ENCODE measurements at regions not wholly inside any gene's neighbourhood (a gene's known extent, or its start where the extent isn't known, plus 50 kb on each side); places are given as distances from the start of the nearest gene placed in this dataset.

GRCh38 chr6:99064834-99065233, 117.1 kb upstream of the FBXL4 start:
- no peak for DNase-seq

GRCh38 chr6:99036672-99037071, 88.9 kb upstream of the FBXL4 start:
- no peak for DNase-seq

GRCh38 chr6:99032396-99032795, 84.7 kb upstream of the FBXL4 start:
- DNase-seq, result no peak

GRCh38 chr6:99031957-99032356, 84.2 kb upstream of the FBXL4 start:
- DNase-seq, result no peak

- DNase-seq, result no peak
These were observed 83.2 kb upstream of the FBXL4 start for GRCh38 chr6:99030915-99031314.

- DNase-seq, result no peak
These were observed 78.4 kb upstream of the FBXL4 start for GRCh38 chr6:99026135-99026534.

- DNase-seq, result no peak
These were observed 76.3 kb upstream of the FBXL4 start for GRCh38 chr6:99024089-99024488.

DNA sequence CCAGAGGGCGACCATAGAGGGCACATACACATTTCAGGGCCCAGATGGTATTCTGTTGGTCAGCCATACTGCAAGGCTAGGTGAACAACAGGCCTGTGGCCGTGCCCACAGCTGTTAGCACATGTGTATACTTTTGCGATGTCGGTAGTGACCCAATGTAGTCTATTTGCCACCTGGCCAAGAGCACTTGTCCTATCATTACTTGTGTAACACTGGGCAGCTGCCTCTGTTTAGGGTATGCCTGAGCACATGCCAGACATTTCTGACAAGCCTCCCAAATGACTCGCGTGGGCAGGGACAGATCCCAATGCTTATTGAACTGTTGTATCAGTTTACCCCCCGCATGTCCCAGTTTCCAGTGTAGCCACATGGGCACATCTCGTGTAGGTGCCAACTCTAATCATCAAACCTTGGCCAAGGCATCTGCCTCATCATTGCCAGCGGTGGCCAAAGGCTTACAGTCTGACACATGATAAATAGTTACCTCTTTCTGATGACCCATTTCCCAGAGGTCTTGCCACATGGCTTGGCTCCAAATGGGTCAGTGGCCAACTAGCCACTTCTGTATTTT, 74.4 kb upstream of the FBXL4 start:
- DNase-seq, result no peak

- no peak for DNase-seq
These were observed 71.6 kb upstream of the FBXL4 start for GRCh38 chr6:99019381-99019780.

GRCh38 chr6:99017150-99017549, 69.4 kb upstream of the FBXL4 start:
- no peak for DNase-seq

DNA sequence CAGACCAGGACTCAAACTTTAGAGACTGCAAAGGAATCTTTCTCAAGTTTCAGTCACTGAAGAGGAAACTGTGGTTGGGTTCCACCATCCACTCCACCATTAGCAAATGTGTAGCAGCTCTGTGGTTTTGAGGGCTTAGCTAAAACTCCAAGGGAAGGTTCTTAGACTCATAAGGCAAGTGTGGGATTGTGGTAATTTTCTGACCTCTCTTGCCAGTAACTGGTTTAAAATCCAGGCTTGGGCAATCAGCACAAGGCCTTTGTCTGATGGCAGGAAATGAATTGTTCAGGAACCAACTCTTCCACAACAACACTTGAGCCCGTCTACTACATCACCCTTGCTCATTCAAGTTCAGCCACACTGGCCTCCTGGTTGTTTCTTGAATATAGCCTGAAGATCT, 68.6 kb upstream of the FBXL4 start:
- no peak for DNase-seq

DNA sequence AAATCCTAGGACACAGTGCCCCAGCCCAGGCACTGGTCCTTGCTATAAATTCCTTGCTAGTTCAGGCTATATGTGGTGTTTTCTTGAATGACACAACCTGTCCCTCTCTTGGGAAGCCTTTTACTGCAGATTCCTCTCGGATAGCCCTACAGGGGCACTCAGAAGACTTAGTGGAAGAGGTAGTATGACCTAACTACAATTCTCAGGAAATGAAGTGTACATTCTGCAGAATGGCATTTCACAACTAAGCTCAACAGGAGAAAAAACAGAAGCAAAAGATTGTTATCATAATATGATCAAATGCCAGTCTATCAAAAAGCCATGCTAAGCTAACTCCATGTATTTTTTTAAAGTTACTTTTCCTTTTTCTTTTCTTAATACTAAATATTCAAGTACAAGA, 66.3 kb upstream of the FBXL4 start:
- DNase-seq, result no peak

DNA sequence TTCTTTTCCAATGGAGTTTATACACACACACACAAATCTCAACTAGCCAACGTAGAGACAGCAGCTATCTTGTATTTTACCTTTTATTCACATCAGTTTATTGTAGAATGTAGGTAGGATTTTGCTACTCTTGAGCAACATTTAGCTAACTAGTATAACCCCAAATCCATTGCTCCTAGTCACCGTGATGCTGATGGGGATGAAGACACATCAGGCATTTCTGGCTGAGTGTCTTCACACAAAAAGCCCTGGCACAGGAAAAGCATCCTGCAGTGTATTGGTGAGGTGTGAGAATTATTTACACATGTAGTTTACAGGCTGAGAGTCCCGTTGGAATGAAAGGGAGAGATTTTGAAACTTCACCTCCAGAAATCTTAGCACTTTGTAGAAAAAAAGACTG, 65.9 kb upstream of the FBXL4 start:
- DNase-seq, result no peak

- no peak for DNase-seq
These were observed 65.4 kb upstream of the FBXL4 start for GRCh38 chr6:99013145-99013544.

DNA sequence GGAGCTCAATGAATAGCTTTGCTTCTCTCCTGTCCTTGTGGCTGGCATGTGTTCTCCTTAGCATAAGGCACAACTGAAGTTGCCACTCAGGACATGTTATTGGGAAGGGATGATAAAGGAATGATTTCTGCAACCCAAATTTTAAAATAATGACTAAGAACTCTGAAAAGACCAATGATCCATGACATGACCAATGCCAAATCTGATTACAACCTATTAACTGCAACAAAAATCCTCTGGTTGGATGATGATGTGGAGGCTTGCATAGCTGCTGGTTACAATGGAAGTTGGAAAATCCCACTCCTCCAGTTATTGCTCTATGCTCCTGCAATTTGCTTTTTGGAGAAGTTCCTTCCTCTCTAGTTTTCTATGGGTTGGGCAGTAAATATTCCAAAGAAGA, 63.4 kb upstream of the FBXL4 start:
- DNase-seq, result no peak

DNA sequence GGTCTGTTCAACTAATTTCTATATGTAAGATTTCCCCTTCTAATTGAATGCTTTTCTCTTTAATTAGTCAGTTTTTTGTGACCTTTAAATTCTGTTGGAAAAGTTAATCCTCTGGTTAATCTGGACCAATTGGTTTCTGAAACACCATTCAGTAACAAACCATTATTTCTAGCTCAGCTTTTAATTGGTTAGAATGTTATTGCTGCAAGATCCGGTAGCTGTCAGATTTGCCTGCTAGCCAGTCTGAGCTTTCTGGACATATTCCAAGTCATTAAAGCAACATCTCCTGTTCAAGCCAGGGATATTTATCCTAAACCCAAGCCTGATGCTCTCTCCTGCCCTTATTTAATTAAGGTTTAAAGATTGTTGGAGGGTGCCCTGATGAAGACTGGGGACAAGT, 55.1 kb upstream of the FBXL4 start:
- no peak for DNase-seq

DNA sequence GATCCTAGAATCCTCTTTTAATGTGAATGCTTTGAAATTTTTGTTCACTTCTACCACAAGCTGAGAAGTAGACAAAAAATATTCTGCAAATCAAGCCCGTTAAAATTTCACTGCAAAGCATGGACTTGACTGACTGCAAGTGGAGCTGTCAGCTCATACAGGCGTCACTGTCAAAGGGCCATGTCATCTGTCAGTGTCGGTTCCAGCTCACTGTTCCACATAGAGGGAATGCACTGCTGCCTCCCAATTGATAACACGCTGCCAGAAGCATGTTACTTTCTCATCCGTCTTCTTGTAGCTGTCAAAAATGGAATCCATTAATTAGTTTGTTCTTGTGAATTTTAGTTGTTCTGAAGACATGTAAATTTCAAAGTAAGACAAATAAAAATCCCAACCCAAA, 50.4 kb upstream of the FBXL4 start:
- no peak for DNase-seq

All from stimulated activated CD4-positive, alpha-beta T cell treated with anti-CD3 and anti-CD28 coated beads, Interleukin-4, amount 100 ng/mL, for 4 hours (primary cell).